NCI-H128 (cell line): ENCODE measurements at regions not wholly inside any gene's neighbourhood (a gene's known extent, or its start where the extent isn't known, plus 50 kb on each side); places are given as distances from the start of the nearest gene placed in this dataset.

Source experiments
- DNase-seq: peaks from one replicate; lab custom pipeline; 2025; ENCODE audit not compliant: unreplicated experiment; lab: John Stamatoyannopoulos, UW

- no peak for DNase-seq
Measured at GRCh38 chr13:50071379-50071778, 56.1 kb downstream of the KCNRG start.

GRCh38 chr13:50072676-50073075, 57.4 kb downstream of the KCNRG start:
- DNase-seq: no peak

DNA sequence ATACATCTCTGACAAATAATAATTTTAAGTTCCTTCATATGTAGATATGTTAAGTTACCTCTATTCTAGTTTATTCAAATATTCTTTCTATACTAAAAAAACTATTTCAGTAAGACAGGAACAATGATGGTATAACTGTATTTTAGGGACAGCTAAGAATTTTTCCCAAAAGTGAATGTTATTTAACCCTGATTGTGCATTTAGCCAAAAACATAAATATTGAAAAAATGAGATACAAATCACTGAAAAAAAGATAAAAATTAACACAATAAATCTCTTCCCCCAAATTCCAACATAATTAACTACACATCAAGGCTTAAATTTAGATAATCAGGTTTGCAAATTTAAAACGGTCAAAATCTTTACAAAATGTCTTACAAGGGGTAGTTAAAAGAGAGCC, 58.1 kb downstream of the KCNRG start:
- DNase-seq: no peak

DNA sequence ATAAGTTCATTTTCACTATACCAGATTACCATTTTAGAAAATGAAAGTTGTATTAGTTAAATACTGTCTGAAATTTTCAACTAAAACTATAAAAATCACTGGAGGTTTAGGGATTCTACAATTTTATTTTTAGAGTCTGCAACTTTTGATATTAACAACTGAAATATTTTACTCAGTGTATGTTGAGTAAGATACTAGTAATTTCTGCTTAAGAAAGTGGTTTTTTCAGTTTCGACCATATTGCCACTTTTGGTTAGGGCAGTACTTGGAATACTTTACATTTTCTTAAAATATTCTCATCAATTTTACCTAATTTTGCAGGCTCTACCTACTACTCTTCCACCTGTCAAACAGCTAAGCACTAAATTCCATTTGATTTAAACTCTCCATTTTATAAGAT, 59.6 kb downstream of the KCNRG start:
- DNase-seq: no peak

DNA sequence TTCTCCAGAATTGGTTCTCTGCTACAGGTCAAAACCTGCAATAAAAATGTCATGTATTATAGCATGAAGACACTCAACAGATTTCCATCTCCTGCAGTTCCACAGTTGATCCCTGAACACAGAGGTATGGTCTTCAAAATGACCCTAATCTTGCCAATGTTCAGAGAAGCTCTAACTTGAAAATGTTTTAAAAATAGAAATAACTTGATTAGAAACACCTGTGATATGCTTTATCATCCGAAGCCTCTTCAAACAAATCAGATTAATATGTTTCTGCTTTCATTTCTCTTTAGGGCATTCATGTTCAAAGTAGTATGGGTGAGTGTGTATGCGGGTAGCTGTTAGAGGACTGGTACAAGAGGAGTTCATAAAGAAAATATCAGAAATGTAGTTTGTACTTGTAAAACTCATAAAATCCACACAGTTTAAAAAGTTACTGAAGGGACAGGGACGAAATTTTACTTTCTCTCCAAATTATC, 60.4 kb downstream of the KCNRG start:
- no peak for DNase-seq

- DNase-seq: no peak
Measured at GRCh38 chr13:50077431-50077830, 62.2 kb downstream of the KCNRG start.

GRCh38 chr13:50078231-50078894, 63.1 kb downstream of the KCNRG start:
- DNase-seq: no peak

DNA sequence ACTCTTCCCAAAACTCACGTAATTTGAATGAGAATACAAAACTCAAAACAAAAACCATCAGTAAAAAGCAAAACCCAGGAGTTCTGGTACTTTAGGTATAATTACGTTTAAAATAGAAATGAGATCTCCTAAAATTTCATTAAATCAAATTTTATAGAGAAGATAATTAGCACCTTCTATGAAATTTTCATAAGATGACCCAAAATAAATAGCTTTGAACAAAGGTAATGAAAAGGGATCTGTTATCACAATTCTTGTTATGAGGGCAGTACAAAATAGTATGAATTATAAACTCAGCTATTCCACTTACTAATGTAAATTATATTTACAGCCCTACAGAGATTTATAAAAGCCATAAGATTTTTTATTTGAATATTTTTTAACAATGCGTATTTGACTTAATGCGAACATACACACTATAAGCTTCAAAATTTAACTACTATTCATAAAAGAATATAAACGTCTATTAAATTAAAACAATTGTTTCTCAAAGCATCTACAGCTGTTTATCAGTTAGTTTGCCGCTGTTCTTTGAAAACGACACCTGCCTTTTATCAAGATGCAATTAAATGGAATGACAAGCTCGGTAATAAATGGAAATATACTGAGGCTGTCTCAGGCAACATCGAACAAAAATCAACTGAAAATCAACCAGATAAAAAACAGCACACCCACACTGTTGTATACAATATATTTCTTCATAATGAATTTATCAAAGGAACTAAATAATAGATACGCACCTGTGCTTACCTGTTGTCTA, 63.8 kb downstream of the KCNRG start:
- DNase-seq: no peak

- no peak for DNase-seq
Measured at GRCh38 chr13:50079655-50080202, 64.5 kb downstream of the KCNRG start.

GRCh38 chr13:50080203-50080910, 65.1 kb downstream of the KCNRG start:
- DNase-seq: peak; percentile 46

GRCh38 chr13:50080911-50081678, 65.9 kb downstream of the KCNRG start:
- no peak for DNase-seq

GRCh38 chr13:50081679-50082425, 66.6 kb downstream of the KCNRG start:
- DNase-seq: peak; percentile 98

DNA sequence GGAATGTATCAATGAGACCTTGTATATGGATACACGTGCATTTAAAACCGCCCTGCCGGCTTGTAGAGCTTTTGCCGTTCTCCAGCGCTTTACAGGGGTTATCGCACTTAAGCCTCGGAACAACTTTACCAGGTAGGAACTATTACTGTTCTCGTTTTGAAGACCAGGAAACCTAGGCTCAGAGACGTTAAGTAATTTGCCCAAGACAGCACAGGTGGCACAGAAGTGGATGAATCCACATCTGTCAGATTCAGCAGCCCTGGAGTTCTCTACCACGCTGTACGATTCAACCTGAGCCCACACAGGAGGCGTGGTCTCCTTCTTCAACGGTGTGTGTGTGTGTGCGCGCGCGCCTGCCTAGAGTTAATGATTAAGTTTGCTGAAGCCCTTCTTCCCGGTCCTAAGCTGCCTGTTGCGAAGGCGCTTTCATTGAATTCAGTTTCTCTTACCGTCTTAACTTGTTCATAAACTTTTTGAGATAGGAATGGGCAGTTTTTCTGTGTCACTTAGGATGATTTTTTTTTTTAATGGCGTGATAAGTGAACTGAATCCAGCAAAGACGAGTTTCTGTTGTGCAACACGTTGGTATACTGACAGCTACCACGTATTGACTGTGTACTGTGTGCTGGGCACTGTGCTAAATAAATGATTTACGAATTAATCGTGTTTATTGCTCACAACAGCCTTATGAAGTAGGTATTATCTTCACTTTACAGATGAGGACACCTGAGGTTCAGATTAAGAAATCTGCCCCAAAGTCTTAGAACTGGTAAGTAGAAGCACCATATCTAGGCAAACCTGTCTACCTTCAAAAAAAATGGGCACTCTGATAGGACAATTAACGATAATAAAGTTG, 67.4 kb downstream of the KCNRG start:
- peak; percentile 68 for DNase-seq

DNA sequence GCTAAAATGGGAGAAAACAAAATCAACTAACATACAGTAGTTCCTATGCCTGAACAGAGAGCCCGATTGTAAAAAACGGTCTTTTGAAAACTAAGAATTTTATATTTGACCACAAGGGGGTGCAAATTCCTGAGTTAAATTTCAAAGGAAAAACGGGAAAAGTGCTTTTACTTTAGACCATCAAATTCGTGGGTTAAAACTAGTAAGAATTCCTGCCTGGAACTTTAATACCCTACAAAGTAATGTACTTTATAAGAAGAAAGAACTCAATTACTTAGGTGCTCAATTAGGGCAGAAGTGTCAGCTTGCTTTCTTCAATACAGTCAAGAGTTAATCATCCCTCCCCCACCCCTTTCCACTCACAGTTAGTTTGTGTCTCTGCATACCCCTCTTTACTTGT, 69.8 kb downstream of the KCNRG start:
- DNase-seq: no peak

DNA sequence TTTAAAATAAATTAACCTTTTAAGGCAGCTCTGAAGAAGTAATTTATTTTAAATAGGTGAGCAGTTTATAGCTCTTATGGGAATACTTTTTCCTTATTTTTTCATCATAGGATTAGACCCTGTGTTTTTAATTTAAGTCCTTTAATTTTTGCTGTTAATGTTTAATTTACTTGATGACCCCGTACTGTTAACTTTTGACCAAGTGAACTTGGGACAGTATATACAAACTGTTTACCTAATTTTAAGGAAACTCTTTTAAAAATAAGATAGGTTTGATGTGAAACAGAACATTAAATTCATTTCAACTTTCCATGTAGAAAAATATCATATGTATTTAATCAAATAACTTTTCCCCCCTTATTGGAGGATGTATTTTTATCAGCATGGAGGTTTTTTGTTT, 74.4 kb downstream of the KCNRG start:
- no peak for DNase-seq

DNA sequence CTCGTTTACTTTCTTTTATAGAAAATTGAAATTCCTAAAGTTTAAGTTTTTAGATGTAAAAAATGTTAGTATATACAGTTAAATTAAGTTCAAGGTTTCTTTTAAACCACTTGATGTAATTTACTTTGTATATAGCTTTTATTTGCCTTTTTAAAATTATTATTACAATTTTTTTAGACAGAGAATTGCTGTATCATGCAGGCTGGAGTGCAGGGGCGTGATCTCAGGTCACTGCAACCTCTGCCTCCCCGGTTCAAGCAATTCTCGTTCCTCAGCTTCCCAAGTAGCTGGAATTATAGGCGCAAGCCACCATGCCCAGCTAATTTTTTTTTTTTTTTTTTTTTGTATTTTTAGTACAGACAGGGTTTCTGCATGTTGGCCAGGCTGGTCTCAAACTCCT, 75.0 kb downstream of the KCNRG start:
- DNase-seq: no peak

DNA sequence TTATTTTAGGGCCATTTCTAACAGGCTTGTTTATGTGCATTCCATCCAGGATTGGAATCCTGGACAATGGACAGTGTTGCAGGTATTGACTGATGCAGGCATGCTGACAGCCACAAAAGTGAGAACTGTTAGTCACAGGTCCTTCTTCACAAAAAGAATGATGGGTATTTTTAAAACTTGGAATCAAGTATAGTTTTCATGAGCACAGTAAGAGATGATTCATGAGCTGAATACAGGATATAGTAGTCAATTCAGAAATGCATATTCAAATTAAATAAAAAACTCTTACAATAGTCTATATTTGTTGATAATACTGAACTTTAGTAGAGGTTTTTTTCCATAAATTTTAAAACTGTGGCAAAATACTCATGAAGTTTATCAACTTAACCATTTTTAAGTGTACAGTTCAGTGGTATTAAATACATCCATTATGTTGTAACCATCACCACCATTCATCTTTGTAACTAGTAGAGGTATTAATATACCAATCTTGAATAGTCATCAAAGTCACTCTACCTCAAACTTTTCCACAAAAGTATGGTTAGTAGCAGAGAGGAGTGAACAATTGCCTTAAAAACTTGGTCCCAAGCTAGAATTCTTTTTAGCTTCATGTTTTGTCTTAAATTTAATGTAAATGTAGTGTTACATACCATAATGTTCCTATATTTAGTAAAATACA, 79.5 kb downstream of the KCNRG start:
- DNase-seq: no peak

DNA sequence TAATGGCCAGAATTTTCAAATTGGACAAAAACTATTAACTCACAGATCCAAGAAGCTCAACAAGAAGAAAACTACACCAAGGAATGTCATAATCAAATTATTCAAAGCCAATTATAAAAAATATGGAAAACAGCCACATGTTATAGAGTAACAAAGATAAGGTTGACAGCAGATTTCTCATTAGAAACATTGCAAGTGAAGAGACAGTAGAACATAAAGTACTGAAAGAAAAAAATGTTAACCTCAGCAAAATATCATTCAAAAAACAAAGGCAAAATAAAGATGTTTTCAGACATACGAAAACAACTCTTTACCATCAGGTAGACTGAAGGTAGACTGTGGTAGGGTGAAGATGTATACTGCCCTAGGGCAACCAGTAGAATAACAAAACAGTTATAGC, 83.4 kb downstream of the KCNRG start:
- no peak for DNase-seq

DNA sequence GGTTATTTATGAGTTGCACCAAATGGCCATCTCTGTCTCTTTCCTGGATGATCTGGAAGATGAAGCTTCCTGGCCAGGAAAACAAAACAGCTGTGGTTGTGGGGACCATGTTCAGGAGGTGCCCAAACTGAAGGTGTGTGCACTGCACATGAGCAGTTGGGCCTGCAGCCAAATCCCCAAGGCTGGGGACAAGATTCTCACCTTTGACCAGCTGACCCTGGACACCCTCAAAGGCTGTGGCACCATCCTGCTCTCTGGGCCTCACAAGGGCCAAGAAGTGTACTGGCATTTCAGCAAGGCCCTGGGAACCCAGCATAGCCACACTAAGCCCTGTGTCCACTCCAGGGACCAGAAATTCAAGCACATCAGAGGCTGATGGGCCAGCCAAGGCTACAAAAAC, 84.2 kb downstream of the KCNRG start:
- DNase-seq: no peak
